ENCODE measurements at regions not wholly inside any gene's neighbourhood (a gene's known extent, or its start where the extent isn't known, plus 50 kb on each side); places are given as distances from the start of the nearest gene placed in this dataset.

GRCh38 chr3:31409866-31410265 lies 122.9 kb upstream of the STT3B start:
- no peak for TF ChIP-seq CTCF (IDR thresholded peaks at IDR 0.05)
- TF ChIP-seq POLR2A (IDR thresholded peaks at IDR 0.05), result no peak

All from body of pancreas (tissue), 4 donors.